ENCODE measurements at regions not wholly inside any gene's neighbourhood (a gene's known extent, or its start where the extent isn't known, plus 50 kb on each side); places are given as distances from the start of the nearest gene placed in this dataset.

- 91 to 98% methylated on average over 1 of the region's 1 CpG for WGBS, 2 donors
- no peak overlapping the region for H3K4me3 ChIP-seq (ENCODE audit: low read length in 2 of 2)
- no peak for DNase-seq
- H3K36me3 ChIP-seq (ENCODE audit: control insufficient read depth in 1 of 2, insufficient read depth in 2 of 2, low read length in 1 of 2): peaks cover 2 to 3% of the 10 kb centered on the region in 2 donors
- H3K9me3 ChIP-seq (ENCODE audit: control insufficient read depth, low read length): no peaks in the 10 kb centered on the region
- H3K27ac ChIP-seq (ENCODE audit: low read depth in 1 of 2, low read length in 2 of 2): no peak overlapping the region
- H3K4me1 ChIP-seq (ENCODE audit: control insufficient read depth in 1 of 2, insufficient read depth in 2 of 2, low read length in 2 of 2): no peaks in the 10 kb centered on the region
- ATAC-seq (ENCODE audit: low FRiP score): no peak
- H3K27me3 ChIP-seq (ENCODE audit: control insufficient read depth in 1 of 2, insufficient read depth in 2 of 2, low read length in 1 of 2): no peaks in the 10 kb centered on the region
- intact Hi-C loops (cut with DNase I): loop anchor here (5.0 to 10.0 kb wide), 4 partner anchors 195 to 683 kb away; no protein-coding TSS in a partner anchor
Measured at GRCh38 chr21:28747464-28747863, 245.2 kb downstream of the LTN1 start.

- WGBS, 2 donors: 42 to 64% methylated on average over 4 of the region's 4 CpGs
Measured at GRCh38 chr21:28746166-28746565, 246.5 kb downstream of the LTN1 start.

GRCh38 chr21:28745131-28746016 is 247.3 kb downstream of the LTN1 start:
- ATAC-seq (ENCODE audit: low FRiP score) (peak; percentile 95), DNase-seq (peak; percentile 81 to 84)
- Histone ChIP-seq H3K36me3 (ENCODE audit: control insufficient read depth in 1 of 2, insufficient read depth in 2 of 2, low read length in 1 of 2) (peaks cover 2% of the 10 kb centered on the region in 2 donors), H3K4me3 (ENCODE audit: low read length in 2 of 2) (peak overlapping the region; percentile 22 to 40), H3K27me3 (ENCODE audit: control insufficient read depth in 1 of 2, insufficient read depth in 2 of 2, low read length in 1 of 2) (no peaks in the 10 kb centered on the region), H3K9me3 (ENCODE audit: control insufficient read depth, low read length) (no peaks in the 10 kb centered on the region), H3K27ac (ENCODE audit: low read depth in 1 of 2, low read length in 2 of 2) (peak overlapping the region in 1 of 2 donors; percentile 47), H3K4me1 (ENCODE audit: control insufficient read depth in 1 of 2, insufficient read depth in 2 of 2, low read length in 2 of 2) (no peaks in the 10 kb centered on the region)
- intact Hi-C loops (cut with DNase I): loop anchor here (1.0 to 10.0 kb wide), 7 partner anchors 48 to 1899 kb away; no protein-coding TSS in a partner anchor
- 2 to 4% methylated on average over 16 of the region's 16 CpGs for WGBS, 2 donors

More at GRCh38 chr21:28746166-28746565, 246.5 kb downstream of the LTN1 start:
- ATAC-seq (ENCODE audit: low FRiP score): no peak
- Histone ChIP-seq H3K27me3 (ENCODE audit: control insufficient read depth in 1 of 2, insufficient read depth in 2 of 2, low read length in 1 of 2) (no peaks in the 10 kb centered on the region), H3K36me3 (ENCODE audit: control insufficient read depth in 1 of 2, insufficient read depth in 2 of 2, low read length in 1 of 2) (peaks cover 2% of the 10 kb centered on the region in 2 donors), H3K4me1 (ENCODE audit: control insufficient read depth in 1 of 2, insufficient read depth in 2 of 2, low read length in 2 of 2) (no peaks in the 10 kb centered on the region), H3K9me3 (ENCODE audit: control insufficient read depth, low read length) (no peaks in the 10 kb centered on the region), H3K4me3 (ENCODE audit: low read length in 2 of 2) (no peak overlapping the region), H3K27ac (ENCODE audit: low read depth in 1 of 2, low read length in 2 of 2) (no peak overlapping the region)
- DNase-seq: no peak
- intact Hi-C loops (cut with DNase I): loop anchor here (5.0 to 10.0 kb wide), 4 partner anchors 196 to 681 kb away; no protein-coding TSS in a partner anchor

GRCh38 chr21:28743723-28744122 is 249.0 kb downstream of the LTN1 start:
- H3K4me1 ChIP-seq (ENCODE audit: control insufficient read depth in 1 of 2, insufficient read depth in 2 of 2, low read length in 2 of 2): no peaks in the 10 kb centered on the region
- no peak overlapping the region for H3K27ac ChIP-seq (ENCODE audit: low read depth in 1 of 2, low read length in 2 of 2)
- DNase-seq: no peak
- 47 to 96% methylated on average over 1 of the region's 1 CpG for WGBS, 2 donors
- intact Hi-C loops (cut with DNase I): loop anchor here (2.0 to 10.0 kb wide), 7 partner anchors 81 to 1897 kb away; no protein-coding TSS in a partner anchor
- ATAC-seq (ENCODE audit: low FRiP score): no peak
- peaks cover 0 to under 1% of the 10 kb centered on the region in 2 donors for H3K36me3 ChIP-seq (ENCODE audit: control insufficient read depth in 1 of 2, insufficient read depth in 2 of 2, low read length in 1 of 2)
- no peaks in the 10 kb centered on the region for H3K9me3 ChIP-seq (ENCODE audit: control insufficient read depth, low read length)
- H3K4me3 ChIP-seq (ENCODE audit: low read length in 2 of 2): no peak overlapping the region
- no peaks in the 10 kb centered on the region for H3K27me3 ChIP-seq (ENCODE audit: control insufficient read depth in 1 of 2, insufficient read depth in 2 of 2, low read length in 1 of 2)

- H3K27me3 ChIP-seq (ENCODE audit: control insufficient read depth in 1 of 2, insufficient read depth in 2 of 2, low read length in 1 of 2): no peaks in the 10 kb centered on the region
- no peak overlapping the region for H3K27ac ChIP-seq (ENCODE audit: low read depth in 1 of 2, low read length in 2 of 2)
- no peak overlapping the region for H3K4me3 ChIP-seq (ENCODE audit: low read length in 2 of 2)
- H3K4me1 ChIP-seq (ENCODE audit: control insufficient read depth in 1 of 2, insufficient read depth in 2 of 2, low read length in 2 of 2): no peaks in the 10 kb centered on the region
- DNase-seq (no peak), ATAC-seq (ENCODE audit: low FRiP score) (no peak)
- intact Hi-C loops (cut with DNase I): loop anchor here (5.0 to 10.0 kb wide), 5 partner anchors 80 to 1170 kb away; no protein-coding TSS in a partner anchor
- H3K36me3 ChIP-seq (ENCODE audit: control insufficient read depth in 1 of 2, insufficient read depth in 2 of 2, low read length in 1 of 2): no peaks in the 10 kb centered on the region
- WGBS, 2 donors: 36 to 38% methylated on average over 3 of the region's 3 CpGs
- H3K9me3 ChIP-seq (ENCODE audit: control insufficient read depth, low read length): no peaks in the 10 kb centered on the region
Measured at GRCh38 chr21:28742527-28742926, 250.2 kb downstream of the LTN1 start.

- 86 to 90% methylated on average over 2 of the region's 2 CpGs for WGBS, 2 donors
- no peak for DNase-seq
Measured at GRCh38 chr21:28740125-28740524, 252.6 kb downstream of the LTN1 start.

GRCh38 chr21:28738882-28739281 is 253.8 kb downstream of the LTN1 start:
- no peaks in the 10 kb centered on the region for H3K4me1 ChIP-seq (ENCODE audit: control insufficient read depth in 1 of 2, insufficient read depth in 2 of 2, low read length in 2 of 2)
- no peaks in the 10 kb centered on the region for H3K27me3 ChIP-seq (ENCODE audit: control insufficient read depth in 1 of 2, insufficient read depth in 2 of 2, low read length in 1 of 2)
- no peak for DNase-seq
- no peak overlapping the region for H3K27ac ChIP-seq (ENCODE audit: low read depth in 1 of 2, low read length in 2 of 2)
- peaks cover 2% of the 10 kb centered on the region for H3K9me3 ChIP-seq (ENCODE audit: control insufficient read depth, low read length)
- intact Hi-C loops (cut with DNase I): loop anchor here in 1 of 2 donors (5.0 kb wide), 1 partner anchor 1117 kb away; no protein-coding TSS in a partner anchor
- no peaks in the 10 kb centered on the region for H3K36me3 ChIP-seq (ENCODE audit: control insufficient read depth in 1 of 2, insufficient read depth in 2 of 2, low read length in 1 of 2)
- WGBS, 2 donors: 79 to 84% methylated on average over 7 of the region's 7 CpGs
- no peak for ATAC-seq (ENCODE audit: low FRiP score)
- H3K4me3 ChIP-seq (ENCODE audit: low read length in 2 of 2): no peak overlapping the region

More at GRCh38 chr21:28740125-28740524, 252.6 kb downstream of the LTN1 start:
- intact Hi-C loops (cut with DNase I): loop anchor here (5.0 to 10.0 kb wide), 5 partner anchors 78 to 1168 kb away; no protein-coding TSS in a partner anchor
- H3K4me1 ChIP-seq (ENCODE audit: control insufficient read depth in 1 of 2, insufficient read depth in 2 of 2, low read length in 2 of 2): no peaks in the 10 kb centered on the region
- no peaks in the 10 kb centered on the region for H3K27me3 ChIP-seq (ENCODE audit: control insufficient read depth in 1 of 2, insufficient read depth in 2 of 2, low read length in 1 of 2)
- no peak overlapping the region for H3K4me3 ChIP-seq (ENCODE audit: low read length in 2 of 2)
- H3K27ac ChIP-seq (ENCODE audit: low read depth in 1 of 2, low read length in 2 of 2): no peak overlapping the region
- H3K9me3 ChIP-seq (ENCODE audit: control insufficient read depth, low read length): peaks cover 2% of the 10 kb centered on the region
- no peak for ATAC-seq (ENCODE audit: low FRiP score)
- no peaks in the 10 kb centered on the region for H3K36me3 ChIP-seq (ENCODE audit: control insufficient read depth in 1 of 2, insufficient read depth in 2 of 2, low read length in 1 of 2)

- WGBS, 2 donors: 85 to 90% methylated on average over 5 of the region's 5 CpGs
- H3K36me3 ChIP-seq (ENCODE audit: control insufficient read depth in 1 of 2, insufficient read depth in 2 of 2, low read length in 1 of 2): no peaks in the 10 kb centered on the region
- intact Hi-C loops (cut with DNase I): loop anchor here in 1 of 2 donors (5.0 kb wide), 1 partner anchor 1116 kb away; no protein-coding TSS in a partner anchor
- H3K9me3 ChIP-seq (ENCODE audit: control insufficient read depth, low read length): peaks cover 2% of the 10 kb centered on the region
- DNase-seq (no peak), ATAC-seq (ENCODE audit: low FRiP score) (no peak)
- H3K4me1 ChIP-seq (ENCODE audit: control insufficient read depth in 1 of 2, insufficient read depth in 2 of 2, low read length in 2 of 2): no peaks in the 10 kb centered on the region
- H3K27ac ChIP-seq (ENCODE audit: low read depth in 1 of 2, low read length in 2 of 2): no peak overlapping the region
- H3K27me3 ChIP-seq (ENCODE audit: control insufficient read depth in 1 of 2, insufficient read depth in 2 of 2, low read length in 1 of 2): no peaks in the 10 kb centered on the region
- H3K4me3 ChIP-seq (ENCODE audit: low read length in 2 of 2): no peak overlapping the region
Measured at GRCh38 chr21:28738420-28738704, 254.3 kb downstream of the LTN1 start.
